ENCODE measurements at regions not wholly inside any gene's neighbourhood (a gene's known extent, or its start where the extent isn't known, plus 50 kb on each side); places are given as distances from the start of the nearest gene placed in this dataset.

- Histone ChIP-seq H3K27me3 (replicated peaks) (no peaks in the 10 kb centered on the region), H3K27ac (peak overlapping the region; percentile 27)
Observed at GRCh38 chr2:145184741-145185651, 665.1 kb upstream of the ZEB2 start.

DNA sequence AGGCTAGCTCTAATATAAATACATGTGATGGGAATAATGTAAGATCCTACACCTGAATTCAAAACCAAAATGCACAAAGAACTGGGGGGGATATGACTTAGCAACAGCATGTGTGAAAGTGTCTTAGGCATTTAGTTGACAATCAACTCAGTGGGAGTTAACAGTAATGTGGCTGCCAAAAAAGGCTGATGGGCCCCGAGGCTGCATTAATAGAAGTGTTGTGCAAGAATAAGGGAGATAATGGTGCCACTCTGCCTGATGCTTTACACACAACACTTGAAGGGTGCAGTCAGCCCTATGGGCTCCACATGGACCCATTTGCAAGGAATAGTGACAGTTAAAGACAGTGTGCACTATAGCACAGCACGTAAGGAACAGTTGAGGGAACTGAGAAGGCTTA is 649.4 kb upstream of the ZEB2 start:
- no peak for TF ChIP-seq CTCF (IDR thresholded peaks at IDR 0.05; ENCODE audit: low read depth, low read length, missing control alignments)
- H3K27ac ChIP-seq, result no peak overlapping the region
- no peak overlapping the region for H3K4me3 ChIP-seq (ENCODE audit: low read depth, low read length)
- no peaks in the 10 kb centered on the region for H3K27me3 ChIP-seq (replicated peaks)
- no peaks in the 10 kb centered on the region for H3K36me3 ChIP-seq (replicated peaks)
- no peak for DNase-seq
- in situ Hi-C loops (cut with HindIII; ENCODE audit: low pct_ligation_motif_present, low sequenced_read_pairs), result no loop called here

More at GRCh38 chr2:145184741-145185651, 665.1 kb upstream of the ZEB2 start:
- no peaks in the 10 kb centered on the region for H3K36me3 ChIP-seq (replicated peaks)
- H3K4me3 ChIP-seq (ENCODE audit: low read depth, low read length), result no peak overlapping the region
- in situ Hi-C loops (cut with HindIII; ENCODE audit: low pct_ligation_motif_present, low sequenced_read_pairs), result no loop called here
- no peak for DNase-seq
- no peak for TF ChIP-seq CTCF (IDR thresholded peaks at IDR 0.05; ENCODE audit: low read depth, low read length, missing control alignments)

GRCh38 chr2:145168091-145168490 is 648.2 kb upstream of the ZEB2 start:
- Histone ChIP-seq H3K27ac (no peak overlapping the region), H3K36me3 (replicated peaks) (no peaks in the 10 kb centered on the region), H3K4me3 (ENCODE audit: low read depth, low read length) (no peak overlapping the region), H3K27me3 (replicated peaks) (no peaks in the 10 kb centered on the region)
- in situ Hi-C loops (cut with HindIII; ENCODE audit: low pct_ligation_motif_present, low sequenced_read_pairs), result no loop called here
- DNase-seq, result no peak
- no peak for TF ChIP-seq CTCF (IDR thresholded peaks at IDR 0.05; ENCODE audit: low read depth, low read length, missing control alignments)

- H3K4me3 ChIP-seq (ENCODE audit: low read depth, low read length), result no peak overlapping the region
- no peak for TF ChIP-seq CTCF (IDR thresholded peaks at IDR 0.05; ENCODE audit: low read depth, low read length, missing control alignments)
- DNase-seq, result no peak
- in situ Hi-C loops (cut with HindIII; ENCODE audit: low pct_ligation_motif_present, low sequenced_read_pairs), result no loop called here
- H3K27me3 ChIP-seq (replicated peaks), result no peaks in the 10 kb centered on the region
- H3K27ac ChIP-seq, result no peak overlapping the region
- H3K36me3 ChIP-seq (replicated peaks), result no peaks in the 10 kb centered on the region
Observed at GRCh38 chr2:145166731-145167302, 646.9 kb upstream of the ZEB2 start.

- Histone ChIP-seq H3K4me3 (ENCODE audit: low read depth, low read length) (no peak overlapping the region), H3K27ac (no peak overlapping the region), H3K27me3 (replicated peaks) (no peaks in the 10 kb centered on the region), H3K36me3 (replicated peaks) (no peaks in the 10 kb centered on the region)
- DNase-seq, result no peak
- in situ Hi-C loops (cut with HindIII; ENCODE audit: low pct_ligation_motif_present, low sequenced_read_pairs), result no loop called here
- no peak for TF ChIP-seq CTCF (IDR thresholded peaks at IDR 0.05; ENCODE audit: low read depth, low read length, missing control alignments)
Observed at GRCh38 chr2:145161656-145162055, 641.7 kb upstream of the ZEB2 start.
